ENCODE measurements at regions not wholly inside any gene's neighbourhood (a gene's known extent, or its start where the extent isn't known, plus 50 kb on each side); places are given as distances from the start of the nearest gene placed in this dataset.

GRCh38 chr11:105229257-105229656 lies 89.7 kb upstream of the CARD18 start:
- TF ChIP-seq ZNF138 (tag by site-specific recombination; IDR thresholded peaks at IDR 0.05; ENCODE audit: borderline replicate concordance): no peak
- no peak for TF ChIP-seq ZNF623 (tag by site-specific recombination; IDR thresholded peaks at IDR 0.05)
- TF ChIP-seq REPIN1 (tag by site-specific recombination; IDR thresholded peaks at IDR 0.05; ENCODE audit: low read depth): no peak
- no peak for TF ChIP-seq CTCF (tag by site-specific recombination; IDR thresholded peaks at IDR 0.05)
- TF ChIP-seq YY1 (tag by site-specific recombination; IDR thresholded peaks at IDR 0.05): no peak
- TF ChIP-seq ZNF398 (tag by site-specific recombination; IDR thresholded peaks at IDR 0.05): no peak
- TF ChIP-seq ZNF133 (tag by site-specific recombination; IDR thresholded peaks at IDR 0.05): no peak
- no peak for TF ChIP-seq KLF8 (tag by site-specific recombination; IDR thresholded peaks at IDR 0.05)
